ENCODE measurements at regions not wholly inside any gene's neighbourhood (a gene's known extent, or its start where the extent isn't known, plus 50 kb on each side); places are given as distances from the start of the nearest gene placed in this dataset.

DNA sequence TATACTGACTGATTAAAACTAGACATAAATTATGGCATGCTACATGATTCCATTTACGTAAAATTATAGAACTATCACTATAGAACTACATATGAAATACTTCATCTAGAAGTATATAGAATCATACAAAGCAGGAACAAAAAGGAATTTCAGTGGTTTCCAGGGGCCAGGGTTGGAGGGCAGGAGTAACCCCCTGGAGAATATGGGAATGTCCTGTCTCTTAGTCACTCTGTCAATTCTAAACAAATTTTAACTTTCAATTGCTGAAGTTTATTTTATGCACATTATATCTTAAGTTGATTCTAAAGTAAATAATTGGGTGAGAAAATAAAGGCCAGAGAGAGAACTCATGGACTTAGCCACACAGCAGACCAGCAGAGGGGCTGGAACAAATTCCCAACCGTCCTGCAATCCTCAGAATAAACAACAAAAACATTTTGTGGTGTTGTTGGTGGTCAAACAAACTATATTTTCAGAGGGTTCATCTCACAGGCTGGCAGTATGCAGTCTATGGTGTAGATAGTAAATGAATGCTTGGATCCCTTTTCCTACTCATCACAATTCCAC is 476.9 kb upstream of the SLIT2 start:
- peak; percentile 57 for DNase-seq

DNA sequence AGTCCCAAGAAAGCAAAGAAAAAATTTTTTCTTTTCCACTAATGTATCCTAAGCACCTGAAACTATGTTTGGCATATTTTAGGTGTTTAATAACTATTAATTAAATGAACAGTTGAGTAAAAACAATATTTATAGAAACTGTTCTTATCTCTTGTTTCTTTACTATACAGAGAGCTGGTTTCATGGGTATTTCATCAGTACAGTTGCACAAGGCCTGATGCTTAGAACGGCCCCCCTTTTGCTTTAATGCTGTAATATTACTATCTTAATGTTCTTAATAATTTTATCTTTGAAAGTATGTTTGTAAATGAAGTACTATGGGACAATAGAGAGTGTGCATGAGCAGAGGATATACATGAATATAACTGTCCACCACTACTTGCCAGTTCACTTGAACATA is 479.1 kb upstream of the SLIT2 start:
- no peak for DNase-seq

DNA sequence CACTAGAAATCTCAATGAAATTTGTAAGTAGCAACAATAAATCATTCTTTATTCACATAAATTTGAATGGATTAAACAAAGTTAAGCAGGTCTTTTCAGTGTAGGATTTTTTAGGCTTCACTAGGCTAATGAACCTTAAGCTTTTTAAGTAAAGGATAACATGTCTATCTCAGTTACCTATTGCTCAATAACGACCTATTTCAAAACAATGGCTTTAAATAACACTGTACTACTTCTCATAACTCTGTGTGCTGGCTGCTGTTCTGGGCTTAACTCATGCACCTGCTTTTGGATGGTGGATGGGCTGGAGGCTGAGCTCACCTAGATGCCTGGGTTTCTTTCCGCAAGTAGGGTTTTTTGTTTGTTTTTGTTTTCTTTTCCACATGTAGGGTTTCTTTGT is 495.0 kb upstream of the SLIT2 start:
- DNase-seq, result no peak

DNA sequence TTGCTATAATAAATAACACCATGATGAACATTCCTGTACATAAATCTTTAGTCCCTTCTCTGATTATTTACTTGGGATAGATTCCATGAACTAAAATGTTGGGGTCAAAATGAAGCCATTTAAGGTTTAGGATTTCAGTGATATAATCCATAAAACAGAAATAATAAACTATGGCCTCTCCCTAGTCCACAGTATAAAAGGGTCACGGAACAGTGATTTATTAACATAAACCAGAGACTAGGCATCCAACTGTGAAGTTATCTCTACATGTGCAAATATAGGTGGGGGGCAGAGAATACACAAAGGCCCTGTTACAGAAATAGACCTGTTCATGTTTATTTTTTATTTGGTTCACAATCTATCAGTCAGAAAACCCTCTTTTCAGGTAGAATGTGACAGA is 499.1 kb upstream of the SLIT2 start:
- peak; percentile 27 for DNase-seq

DNA sequence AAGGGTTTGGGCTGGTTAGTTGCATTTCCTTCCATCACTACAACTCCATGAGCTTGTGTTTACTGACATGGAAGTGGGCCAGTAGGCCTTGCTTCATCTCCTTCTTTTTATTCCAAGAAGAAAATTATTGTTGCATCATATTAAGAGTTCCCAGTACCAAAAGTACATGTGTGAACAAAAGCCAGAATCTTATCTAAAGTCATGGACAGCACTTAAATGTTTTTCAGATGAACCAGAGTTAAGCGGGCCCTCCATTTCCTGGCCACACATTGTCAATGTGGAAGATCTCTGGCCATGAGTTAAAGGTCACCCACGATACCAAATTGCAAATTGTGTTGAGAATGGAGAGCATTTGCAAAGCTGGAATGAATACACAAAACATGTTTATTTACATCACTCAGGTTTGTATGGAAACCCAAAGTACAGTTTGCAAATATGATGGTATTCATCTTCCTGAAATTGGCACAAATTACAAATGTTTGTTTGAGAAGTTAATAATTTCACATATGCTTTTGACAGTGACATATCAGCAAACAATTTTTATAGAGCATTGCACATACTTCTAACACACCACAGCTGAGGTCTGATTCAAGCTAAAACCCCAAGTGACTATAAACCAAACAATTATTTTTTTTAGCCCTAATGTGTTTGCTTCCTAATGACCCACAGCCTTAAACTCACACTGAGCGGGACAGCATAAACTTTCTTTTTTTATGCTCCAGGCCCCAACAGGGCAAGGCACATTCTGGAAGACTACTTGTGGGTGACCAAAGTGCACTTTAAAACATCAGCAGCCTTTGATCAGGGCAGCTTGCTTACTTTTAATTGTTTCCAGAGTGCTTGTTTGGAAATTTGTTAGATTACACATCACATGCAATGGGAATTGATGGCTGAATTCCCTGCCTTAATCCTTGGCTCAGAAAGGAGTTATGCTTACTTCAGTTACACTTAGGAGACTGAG is 502.9 kb upstream of the SLIT2 start:
- peak; percentile 82 for DNase-seq

DNA sequence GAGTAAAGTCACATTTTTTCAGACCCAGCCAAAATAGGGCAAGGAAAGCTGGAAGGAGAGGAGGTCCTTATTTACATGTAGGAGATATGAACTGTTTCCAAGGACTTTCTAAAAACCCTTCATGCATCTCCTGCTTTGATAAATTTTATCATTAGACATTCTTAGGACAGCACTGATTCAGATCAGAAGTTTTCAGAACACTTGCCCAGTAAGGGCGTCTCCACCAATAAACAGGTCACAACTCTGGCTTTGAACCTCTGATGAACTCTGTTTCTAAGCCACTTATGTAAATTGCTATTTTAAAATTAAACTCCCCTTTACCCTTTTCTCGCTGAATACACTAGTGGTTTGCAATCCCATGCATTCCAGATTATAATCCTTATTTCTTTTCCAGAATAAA is 505.3 kb upstream of the SLIT2 start:
- no peak for DNase-seq

DNA sequence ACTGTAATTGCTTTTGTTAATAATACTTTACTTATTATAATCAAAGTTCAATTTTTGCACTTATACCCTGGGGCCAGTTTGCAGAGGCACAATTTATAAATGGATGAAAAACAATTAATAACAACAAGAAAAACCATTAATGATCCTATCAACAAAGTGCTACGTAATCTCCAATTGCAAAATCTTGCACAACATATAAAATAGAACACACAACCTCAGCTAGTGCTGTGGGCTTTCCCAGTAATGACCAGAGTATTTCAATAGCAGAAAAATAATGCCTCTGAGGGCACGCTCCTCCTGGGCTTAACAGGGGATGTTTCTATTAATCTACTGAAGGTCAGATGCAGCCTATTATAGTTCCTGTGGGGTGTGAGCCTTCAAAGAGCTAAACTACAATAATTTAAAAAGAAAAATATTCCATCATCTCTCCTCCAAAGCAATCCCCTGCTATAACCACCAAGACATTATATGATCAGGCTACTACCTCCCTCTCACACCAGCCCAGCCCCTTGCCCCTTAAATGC is 508.5 kb upstream of the SLIT2 start:
- DNase-seq, result no peak

DNA sequence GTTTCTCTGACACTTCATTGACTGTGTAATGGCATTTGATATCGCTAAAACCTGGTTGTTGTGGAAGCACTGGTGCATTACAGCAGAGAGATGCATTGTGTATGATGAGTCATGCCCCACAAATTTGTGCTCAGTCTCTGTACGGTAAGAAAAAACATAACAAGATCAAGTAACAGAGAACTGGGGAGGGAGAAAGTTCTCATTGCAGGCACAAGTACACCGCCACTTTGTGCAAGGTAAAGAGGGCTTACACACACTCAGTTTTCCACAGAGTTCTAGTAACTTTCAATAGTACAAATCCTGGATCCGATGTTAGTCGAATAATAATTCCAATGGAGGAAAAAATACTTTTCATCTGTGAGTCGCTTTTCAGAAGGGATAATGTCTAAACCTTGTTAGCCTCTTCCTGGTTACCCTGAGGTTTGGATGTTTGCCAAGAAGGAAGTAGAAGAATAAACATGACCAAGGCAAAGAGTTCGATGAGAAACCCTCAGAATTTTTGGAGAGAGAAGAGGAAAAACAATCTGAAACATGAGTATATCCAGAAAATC is 512.5 kb upstream of the SLIT2 start:
- DNase-seq, result peak; percentile 90

DNA sequence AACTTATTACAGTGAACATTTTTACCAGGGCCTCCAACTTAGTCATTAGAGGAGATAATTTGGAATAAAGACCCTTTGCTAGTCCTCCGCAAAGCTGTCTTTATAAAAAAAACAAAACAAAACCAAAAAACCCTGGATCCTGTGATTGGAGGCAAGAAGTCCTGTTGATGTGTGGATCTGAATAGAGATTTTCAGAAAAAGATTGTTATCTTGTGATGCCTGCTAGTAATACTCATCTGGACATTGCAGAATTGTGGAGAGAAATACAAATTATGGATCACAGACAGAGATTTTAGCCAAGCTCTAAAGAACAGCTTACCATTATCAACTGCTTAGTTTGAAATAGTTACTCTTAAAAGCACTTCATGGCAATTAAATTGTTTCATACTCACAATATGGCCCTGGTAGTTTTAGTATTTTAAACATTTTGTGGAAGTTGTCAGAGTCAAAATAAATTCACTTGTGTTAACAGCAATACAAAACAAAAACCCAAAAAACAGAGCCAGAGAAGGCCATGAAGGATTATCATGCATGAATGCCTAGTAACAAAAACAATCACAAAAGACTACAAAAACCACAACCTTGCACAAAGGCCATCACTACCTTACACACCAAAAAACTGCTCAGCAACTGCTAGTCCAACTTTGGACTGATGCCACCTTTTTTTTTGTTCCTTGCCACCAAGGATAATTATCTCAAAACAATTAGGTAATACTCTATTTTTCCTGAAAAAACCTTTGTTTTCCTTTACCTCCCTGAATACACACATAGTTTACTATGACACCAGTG is 514.5 kb upstream of the SLIT2 start:
- DNase-seq, result no peak

DNA sequence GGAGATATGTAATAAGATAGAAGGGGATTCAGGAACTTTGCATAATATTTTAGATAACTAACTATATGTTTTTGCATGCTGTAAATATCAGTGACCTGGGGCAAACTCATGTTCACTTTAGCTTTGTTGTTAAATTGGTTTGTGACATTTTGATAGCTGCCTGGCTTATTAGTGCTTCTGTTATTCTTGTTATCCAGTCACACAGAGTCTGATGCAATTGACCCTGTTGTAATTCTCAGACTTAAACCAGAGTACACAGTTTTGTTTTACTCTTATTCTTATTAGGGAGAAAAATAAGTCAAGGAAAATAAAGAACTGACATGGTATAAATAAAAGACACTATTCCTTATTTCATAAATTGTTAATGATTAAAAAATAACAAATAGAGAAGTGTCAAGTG is 516.7 kb upstream of the SLIT2 start:
- peak; percentile 17 for DNase-seq

DNA sequence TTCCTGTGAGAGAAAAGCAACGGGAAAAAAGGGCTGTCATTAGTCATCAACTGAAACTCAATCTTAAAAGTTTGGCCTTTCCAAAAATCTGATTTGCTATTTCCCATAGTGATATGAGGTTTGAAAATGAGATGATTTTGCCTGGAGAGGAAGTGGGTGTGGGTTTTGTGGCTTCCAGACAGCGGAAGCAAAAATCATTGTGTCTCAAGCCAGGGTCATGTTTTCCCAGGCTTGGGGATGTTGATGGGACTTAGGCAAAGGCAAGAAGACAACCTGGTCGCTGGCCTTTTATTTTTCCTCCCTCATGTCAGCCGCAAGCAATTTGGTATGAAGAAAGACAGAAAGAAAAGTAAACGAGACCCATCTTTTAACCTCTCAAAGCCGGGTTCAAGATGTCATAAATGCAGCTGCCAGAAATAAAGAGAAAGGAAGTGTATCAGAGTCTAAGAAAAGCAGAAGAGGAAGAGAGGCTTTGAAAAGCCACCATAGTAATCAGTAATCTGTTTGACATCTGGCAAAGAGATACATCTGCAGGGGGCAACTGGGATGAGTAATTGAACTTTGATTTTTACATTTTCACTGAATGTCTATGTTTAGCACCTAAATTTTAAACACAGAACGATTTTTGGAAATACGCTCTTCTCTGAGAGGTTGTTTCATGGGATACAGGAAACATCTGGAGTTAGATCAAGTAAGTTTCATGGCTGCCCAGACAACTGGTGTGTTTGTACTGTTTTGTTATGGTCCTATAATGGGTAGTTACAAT is 521.6 kb upstream of the SLIT2 start:
- peak; percentile 43 for DNase-seq

DNA sequence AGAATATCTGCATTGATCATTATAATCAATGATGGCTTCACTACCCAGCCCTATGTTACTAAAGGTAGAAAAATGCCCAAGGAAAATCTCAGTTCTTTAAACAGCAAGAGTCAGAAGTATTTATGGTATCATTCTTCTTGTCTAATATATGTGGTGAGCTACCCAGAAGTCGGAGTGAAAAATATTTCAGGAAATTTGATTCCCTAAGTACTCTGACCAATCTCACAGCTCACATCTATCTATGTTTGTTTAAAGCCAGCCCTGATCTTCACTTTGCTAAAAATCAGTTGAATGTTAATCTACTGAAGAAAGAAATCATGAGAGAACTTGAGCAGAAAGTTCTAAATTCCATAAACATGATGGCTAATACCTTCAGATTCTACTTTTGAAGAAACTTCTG is 522.9 kb upstream of the SLIT2 start:
- DNase-seq, result no peak

DNA sequence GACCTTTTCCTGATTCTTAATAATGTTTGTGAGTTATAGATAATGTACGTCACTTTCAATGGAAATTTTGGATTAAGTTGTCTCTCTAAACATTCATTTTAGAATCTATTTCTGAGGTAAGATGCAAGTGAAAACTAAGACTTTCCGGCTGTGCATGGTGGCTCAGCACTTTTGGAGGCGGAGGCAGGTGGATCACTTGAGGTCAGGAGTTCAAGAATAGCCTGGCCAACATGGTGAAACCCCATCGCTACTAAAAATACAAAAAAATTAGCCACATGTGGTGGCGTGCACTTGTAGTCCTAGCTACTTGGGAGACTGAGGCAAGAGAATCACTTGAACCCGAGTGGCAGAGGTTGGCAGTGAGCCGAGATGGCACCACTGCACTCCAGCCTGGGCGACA is 524.6 kb upstream of the SLIT2 start:
- DNase-seq, result no peak

DNA sequence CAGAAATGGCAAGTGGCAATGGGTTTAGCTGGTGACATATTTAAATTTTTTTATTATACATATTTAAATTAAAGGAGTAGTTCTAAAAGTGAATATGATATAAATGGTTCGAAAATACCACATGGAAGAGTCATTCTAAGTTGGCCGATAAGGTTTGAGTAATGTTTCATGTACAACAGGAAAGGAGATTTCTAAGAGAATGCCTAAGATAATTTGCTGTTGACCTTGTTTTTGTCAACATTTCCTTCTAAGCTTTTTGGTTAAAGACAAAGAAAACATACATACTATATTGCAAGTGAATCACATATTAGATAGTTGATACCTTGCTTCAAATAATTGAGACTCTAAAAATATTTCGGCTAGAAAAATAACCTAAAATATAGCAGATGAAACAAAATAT is 526.6 kb upstream of the SLIT2 start:
- no peak for DNase-seq

DNA sequence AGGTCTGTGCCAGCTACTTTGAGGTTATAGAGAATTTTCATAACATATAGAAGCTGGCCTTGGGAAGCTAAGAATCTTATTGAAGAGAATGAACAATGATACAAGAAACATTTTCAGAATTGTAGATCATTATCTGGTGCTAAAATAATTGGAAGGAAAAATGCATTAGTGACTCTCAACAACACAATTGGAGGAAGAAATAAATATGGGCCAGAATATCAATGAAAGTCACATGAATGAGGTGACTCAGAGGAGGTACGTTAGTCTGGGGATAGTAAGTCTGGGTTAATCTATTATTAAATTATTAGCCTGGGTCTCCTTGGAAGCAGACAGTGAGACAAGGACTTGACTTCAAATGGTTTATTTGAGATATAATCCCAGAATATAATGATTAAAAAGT is 529.3 kb upstream of the SLIT2 start:
- DNase-seq, result no peak

DNA sequence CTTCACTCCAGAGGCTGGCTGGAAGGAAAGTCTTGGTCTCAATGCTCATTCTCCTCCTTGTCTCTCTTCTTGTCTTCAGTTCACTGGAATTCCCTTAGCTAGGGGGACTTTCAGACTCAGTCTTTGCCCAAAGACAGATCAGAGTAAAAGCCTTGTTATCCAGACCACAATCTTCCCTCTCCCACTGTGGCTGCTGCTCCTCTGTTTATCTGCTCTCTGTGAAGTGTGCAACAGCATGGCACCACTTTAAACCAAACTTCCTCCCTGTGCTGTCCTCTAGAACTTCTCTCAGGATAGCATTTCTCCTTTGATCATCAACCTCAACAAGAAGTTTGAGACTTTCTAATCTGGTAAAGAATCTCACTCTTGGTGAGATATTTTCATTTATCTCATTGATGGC is 530.1 kb upstream of the SLIT2 start:
- DNase-seq, result no peak

DNA sequence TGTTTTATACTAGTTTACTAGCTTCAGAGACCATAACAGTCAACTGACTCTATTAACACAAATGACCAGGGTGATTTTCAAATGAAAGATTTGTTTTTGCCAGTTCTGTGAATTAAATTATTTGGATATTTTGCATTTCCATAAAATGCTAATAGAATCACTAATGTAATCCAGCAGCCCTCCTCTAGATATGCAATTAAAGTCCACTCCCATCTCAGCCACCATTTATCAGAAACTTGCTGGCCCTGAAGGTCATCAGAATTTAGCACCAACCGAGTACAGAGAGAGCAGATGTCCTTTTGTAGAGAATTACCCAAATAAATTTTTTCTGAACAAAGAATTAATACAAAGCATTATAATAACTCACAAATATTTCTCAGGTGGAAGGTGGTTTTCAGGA is 531.1 kb upstream of the SLIT2 start:
- DNase-seq, result no peak

DNA sequence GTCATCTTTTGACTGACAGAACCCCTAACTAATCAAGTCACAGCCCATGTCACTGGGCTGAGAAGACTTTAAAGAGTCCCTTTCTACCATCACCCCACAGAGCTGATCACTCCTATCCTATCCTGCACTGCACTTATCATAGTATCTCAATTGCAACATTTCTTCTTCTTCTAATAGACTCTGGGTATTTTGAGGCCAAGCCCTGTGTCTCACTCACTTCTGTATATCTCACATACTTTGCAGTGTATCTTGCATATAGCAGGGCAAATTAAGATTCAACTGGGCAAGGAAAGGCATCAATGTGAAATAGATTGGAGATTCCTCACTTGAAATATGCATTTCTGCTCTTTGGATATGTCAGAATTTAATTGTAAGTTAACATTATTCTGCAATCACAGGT is 531.5 kb upstream of the SLIT2 start:
- DNase-seq, result no peak

DNA sequence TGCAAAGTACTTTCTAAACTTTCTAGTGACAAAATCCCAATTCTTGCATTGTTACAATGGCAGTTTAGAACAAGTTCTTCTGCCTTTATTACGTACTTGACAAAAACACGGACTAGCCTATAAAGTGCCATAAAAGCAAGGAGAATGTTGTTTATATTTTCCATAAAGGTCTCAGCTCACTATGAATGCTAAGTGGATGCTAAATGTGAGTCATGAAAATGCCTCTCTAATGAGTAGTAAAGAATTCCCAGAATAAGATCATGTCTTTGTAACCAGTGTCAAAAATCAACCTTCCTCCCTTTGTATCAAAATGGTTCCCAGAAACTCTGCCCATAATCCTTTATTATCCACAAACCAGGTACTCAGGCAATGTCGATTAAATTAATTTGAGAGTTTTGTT is 539.8 kb upstream of the SLIT2 start:
- DNase-seq, result peak; percentile 83

DNA sequence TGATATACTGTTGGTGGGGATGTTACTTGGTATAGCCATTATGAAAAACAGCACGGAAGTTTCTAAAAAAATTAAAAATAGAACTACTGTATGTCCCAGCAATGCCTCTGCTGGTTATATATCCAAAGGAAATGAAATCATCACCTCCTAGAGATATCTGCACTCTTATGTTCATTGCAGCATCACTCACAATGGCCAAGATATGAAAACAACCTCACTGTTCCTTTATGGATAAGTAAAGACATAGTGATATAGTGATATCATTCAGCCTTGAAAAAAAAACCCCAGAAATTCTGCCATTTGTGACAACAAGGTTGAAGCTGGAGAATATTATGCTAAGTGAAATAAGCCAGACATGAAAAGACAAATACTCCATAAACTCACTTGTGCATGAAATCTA is 543.8 kb upstream of the SLIT2 start:
- no peak for DNase-seq

DNA sequence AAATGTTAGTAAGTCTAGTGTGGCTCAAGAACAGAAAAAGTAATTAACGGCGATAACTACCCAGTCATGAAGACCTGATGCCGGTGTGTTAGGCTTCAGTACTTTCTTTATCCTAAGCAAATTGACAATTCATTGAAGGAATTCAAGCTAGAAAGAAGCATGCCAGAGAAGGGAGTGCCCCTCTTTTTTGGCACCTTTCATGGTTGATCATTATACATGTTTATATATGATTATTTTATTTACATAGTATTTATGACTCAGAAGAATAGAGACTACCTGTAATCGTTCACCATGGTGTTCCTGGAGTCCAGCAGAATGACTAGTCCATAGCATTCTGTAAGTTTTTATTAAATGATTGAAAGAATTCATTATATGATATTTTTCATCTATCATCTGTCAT is 548.3 kb upstream of the SLIT2 start:
- no peak for DNase-seq

DNA sequence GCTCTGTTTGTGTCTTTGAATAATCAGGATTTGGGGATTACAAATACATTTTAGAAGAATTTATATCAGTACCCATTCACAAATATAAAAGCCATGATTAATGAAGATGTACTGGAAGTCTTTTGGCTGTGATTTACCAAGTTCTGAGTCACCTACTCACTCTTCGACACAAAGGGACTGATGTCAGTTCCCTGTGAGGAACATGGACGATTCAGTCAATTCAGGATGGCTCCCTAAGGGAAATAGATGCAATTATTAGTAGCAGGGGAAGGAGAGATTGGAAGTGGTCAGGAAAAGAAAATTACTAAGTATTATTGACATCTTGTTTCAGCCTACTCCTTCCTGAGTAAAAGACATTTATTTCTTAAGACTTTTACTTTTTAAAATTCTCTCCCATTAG is 550.7 kb upstream of the SLIT2 start:
- DNase-seq, result peak; percentile 34

DNA sequence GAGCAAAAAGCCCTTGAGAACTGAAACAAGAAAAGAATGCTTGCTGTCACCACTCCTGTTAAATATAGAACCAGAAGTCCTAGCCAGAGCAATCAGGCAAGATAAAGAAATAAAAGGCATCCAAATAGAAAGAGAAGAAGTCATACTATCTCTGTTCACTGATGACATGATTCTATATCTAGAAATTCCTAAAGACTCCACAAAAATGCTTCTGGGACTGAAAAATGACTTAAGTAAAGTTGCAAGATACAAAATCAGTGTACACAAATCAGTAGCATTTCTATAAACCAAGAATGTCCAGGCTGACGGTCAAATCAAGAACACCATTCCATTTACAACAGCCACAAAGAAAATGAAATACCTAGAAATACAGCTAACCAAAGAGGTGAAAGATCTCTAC is 552.7 kb upstream of the SLIT2 start:
- DNase-seq, result no peak

Measured in fibroblast of skin of right quadriceps (primary cell).